NCI-H2227 (cell line): ENCODE measurements at regions not wholly inside any gene's neighbourhood (a gene's known extent, or its start where the extent isn't known, plus 50 kb on each side); places are given as distances from the start of the nearest gene placed in this dataset.

Experiments used
- DNase-seq: peaks from one replicate; lab custom pipeline; 2025; ENCODE audit not compliant: unreplicated experiment; lab: John Stamatoyannopoulos, UW

GRCh38 chr3:188088948-188089685 is 64.8 kb upstream of the LPP start:
- no peak for DNase-seq

- no peak for DNase-seq
These were observed 63.2 kb upstream of the LPP start for GRCh38 chr3:188090620-188091309.

GRCh38 chr3:188091746-188092145 is 62.2 kb upstream of the LPP start:
- DNase-seq = no peak

GRCh38 chr3:188092648-188093047 is 61.3 kb upstream of the LPP start:
- DNase-seq = no peak

GRCh38 chr3:188095431-188095830 is 58.5 kb upstream of the LPP start:
- no peak for DNase-seq

GRCh38 chr3:188097791-188098190 is 56.2 kb upstream of the LPP start:
- DNase-seq = no peak

GRCh38 chr3:188099907-188100306 is 54.0 kb upstream of the LPP start:
- no peak for DNase-seq

GRCh38 chr3:188102861-188103547 is 51.0 kb upstream of the LPP start:
- DNase-seq = no peak

GRCh38 chr3:188104050-188104449 is 49.9 kb upstream of the LPP start:
- no peak for DNase-seq
